ENCODE measurements at regions not wholly inside any gene's neighbourhood (a gene's known extent, or its start where the extent isn't known, plus 50 kb on each side); places are given as distances from the start of the nearest gene placed in this dataset.

DNA sequence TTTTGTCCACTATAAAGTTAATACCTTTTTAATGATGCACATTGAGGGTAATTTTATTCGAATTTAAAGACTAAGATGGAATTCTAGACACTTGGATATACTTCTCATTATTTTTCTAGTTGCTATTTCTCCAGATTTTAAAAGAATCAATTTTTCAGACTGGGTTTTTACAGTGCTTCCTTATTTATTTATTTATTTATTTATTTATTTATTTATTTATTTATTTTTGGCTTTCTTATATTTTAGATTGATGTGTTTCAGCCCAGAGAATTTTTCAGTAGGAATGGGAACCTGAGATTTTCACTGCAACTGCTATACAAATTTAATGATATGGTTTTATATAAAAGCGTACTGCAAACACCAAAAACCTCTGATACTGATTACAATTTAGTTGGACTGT, 448.7 kb downstream of the ZPLD1 start:
- H4K20me1 ChIP-seq (ENCODE audit: insufficient read depth, low read length), result no peaks in the 10 kb centered on the region
- no peak overlapping the region for H3K9ac ChIP-seq (ENCODE audit: low read length)
- no peak for DNase-seq
- TF ChIP-seq, protein P1, sequence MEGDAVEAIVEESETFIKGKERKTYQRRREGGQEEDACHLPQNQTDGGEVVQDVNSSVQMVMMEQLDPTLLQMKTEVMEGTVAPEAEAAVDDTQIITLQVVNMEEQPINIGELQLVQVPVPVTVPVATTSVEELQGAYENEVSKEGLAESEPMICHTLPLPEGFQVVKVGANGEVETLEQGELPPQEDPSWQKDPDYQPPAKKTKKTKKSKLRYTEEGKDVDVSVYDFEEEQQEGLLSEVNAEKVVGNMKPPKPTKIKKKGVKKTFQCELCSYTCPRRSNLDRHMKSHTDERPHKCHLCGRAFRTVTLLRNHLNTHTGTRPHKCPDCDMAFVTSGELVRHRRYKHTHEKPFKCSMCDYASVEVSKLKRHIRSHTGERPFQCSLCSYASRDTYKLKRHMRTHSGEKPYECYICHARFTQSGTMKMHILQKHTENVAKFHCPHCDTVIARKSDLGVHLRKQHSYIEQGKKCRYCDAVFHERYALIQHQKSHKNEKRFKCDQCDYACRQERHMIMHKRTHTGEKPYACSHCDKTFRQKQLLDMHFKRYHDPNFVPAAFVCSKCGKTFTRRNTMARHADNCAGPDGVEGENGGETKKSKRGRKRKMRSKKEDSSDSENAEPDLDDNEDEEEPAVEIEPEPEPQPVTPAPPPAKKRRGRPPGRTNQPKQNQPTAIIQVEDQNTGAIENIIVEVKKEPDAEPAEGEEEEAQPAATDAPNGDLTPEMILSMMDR (IDR thresholded peaks at IDR 0.05; ENCODE audit: low read length), result no peak
- TF ChIP-seq EZH2phosphoT487 (IDR thresholded peaks at IDR 0.05; ENCODE audit: low read length) (no peak), EZH2 (optimal IDR thresholded peaks at IDR 0.05; ENCODE audit: low read depth, low read length) (no peak)
- no peaks in the 10 kb centered on the region for H3K9me3 ChIP-seq (replicated peaks; ENCODE audit: insufficient read depth, low read length)
- H3K79me2 ChIP-seq (ENCODE audit: low read length), result no peaks in the 10 kb centered on the region
- no peaks in the 10 kb centered on the region for H3K27me3 ChIP-seq (replicated peaks; ENCODE audit: insufficient read depth, low read length)
- no peak overlapping the region for H3K27ac ChIP-seq (ENCODE audit: low read length)
- no peak overlapping the region for H2AFZ ChIP-seq (ENCODE audit: low read length)
- no peak overlapping the region for H3K4me2 ChIP-seq (ENCODE audit: low read depth, low read length)
- no peaks in the 10 kb centered on the region for H3K4me1 ChIP-seq (ENCODE audit: low read length)
- H3K9me2 ChIP-seq (replicated peaks; ENCODE audit: insufficient read depth, low read length), result no peaks in the 10 kb centered on the region
- no peaks in the 10 kb centered on the region for H3K36me3 ChIP-seq (replicated peaks; ENCODE audit: insufficient read depth, low read length)
- H3K4me3 ChIP-seq (ENCODE audit: low read length), result no peak overlapping the region
- H3F3A ChIP-seq (ENCODE audit: insufficient read depth, low read length), result no peaks in the 10 kb centered on the region

DNA sequence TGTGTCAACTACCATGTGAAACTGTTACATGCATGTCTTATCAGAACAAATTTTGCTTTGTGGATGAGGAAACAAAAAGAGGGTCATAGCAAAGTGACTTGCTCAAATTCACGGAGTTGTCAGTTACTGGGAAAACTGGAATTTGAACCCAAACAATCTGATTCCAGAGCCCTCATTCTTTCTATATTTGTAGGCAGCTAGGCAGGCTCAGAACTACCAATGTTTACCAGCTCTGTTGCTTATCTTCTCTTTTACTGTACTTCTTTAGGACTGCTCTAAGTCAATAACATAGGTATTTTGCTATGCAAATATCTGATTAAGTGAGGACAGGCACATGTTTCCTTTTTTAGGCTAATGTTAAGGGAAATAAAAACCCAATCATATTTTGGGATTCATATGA, 450.5 kb downstream of the ZPLD1 start:
- no peaks in the 10 kb centered on the region for H4K20me1 ChIP-seq (ENCODE audit: insufficient read depth, low read length)
- no peaks in the 10 kb centered on the region for H3K9me3 ChIP-seq (replicated peaks; ENCODE audit: insufficient read depth, low read length)
- H3K4me3 ChIP-seq (ENCODE audit: low read length), result no peak overlapping the region
- no peaks in the 10 kb centered on the region for H3K9me2 ChIP-seq (replicated peaks; ENCODE audit: insufficient read depth, low read length)
- no peak overlapping the region for H2AFZ ChIP-seq (ENCODE audit: low read length)
- H3K27ac ChIP-seq (ENCODE audit: low read length), result no peak overlapping the region
- DNase-seq, result no peak
- H3K9ac ChIP-seq (ENCODE audit: low read length), result no peak overlapping the region
- H3F3A ChIP-seq (ENCODE audit: insufficient read depth, low read length), result no peaks in the 10 kb centered on the region
- no peak overlapping the region for H3K4me2 ChIP-seq (ENCODE audit: low read depth, low read length)
- H3K36me3 ChIP-seq (replicated peaks; ENCODE audit: insufficient read depth, low read length), result no peaks in the 10 kb centered on the region
- H3K4me1 ChIP-seq (ENCODE audit: low read length), result no peaks in the 10 kb centered on the region
- no peak for TF ChIP-seq EZH2 (optimal IDR thresholded peaks at IDR 0.05; ENCODE audit: low read depth, low read length)
- no peak for TF ChIP-seq EZH2phosphoT487 (IDR thresholded peaks at IDR 0.05; ENCODE audit: low read length)
- TF ChIP-seq, protein P1 (IDR thresholded peaks at IDR 0.05; ENCODE audit: low read length), result no peak
- no peaks in the 10 kb centered on the region for H3K79me2 ChIP-seq (ENCODE audit: low read length)
- H3K27me3 ChIP-seq (replicated peaks; ENCODE audit: insufficient read depth, low read length), result no peaks in the 10 kb centered on the region

DNA sequence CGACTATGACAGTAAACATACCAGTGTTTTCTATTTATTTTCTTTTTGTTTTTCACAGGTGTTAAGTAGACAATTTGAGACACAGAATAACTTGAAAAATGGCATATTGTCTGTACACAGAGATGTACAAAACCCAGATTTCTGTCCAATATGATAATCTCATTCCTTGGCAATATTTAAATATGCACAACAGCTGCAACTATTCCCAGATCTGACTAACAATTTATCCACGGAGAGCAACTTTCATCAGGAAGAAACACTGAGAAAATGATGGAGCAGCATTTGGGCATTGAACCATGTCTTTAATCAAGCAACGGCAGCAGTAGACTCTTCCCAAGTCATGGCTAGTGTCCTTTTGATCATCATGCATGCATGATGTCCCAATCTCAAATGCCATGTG, 452.6 kb downstream of the ZPLD1 start:
- no peak overlapping the region for H2AFZ ChIP-seq (ENCODE audit: low read length)
- TF ChIP-seq EZH2 (optimal IDR thresholded peaks at IDR 0.05; ENCODE audit: low read depth, low read length), result no peak
- no peak for TF ChIP-seq EZH2phosphoT487 (IDR thresholded peaks at IDR 0.05; ENCODE audit: low read length)
- TF ChIP-seq, protein P1 (IDR thresholded peaks at IDR 0.05; ENCODE audit: low read length), result no peak
- H3K9me2 ChIP-seq (replicated peaks; ENCODE audit: insufficient read depth, low read length), result no peaks in the 10 kb centered on the region
- H3K27me3 ChIP-seq (replicated peaks; ENCODE audit: insufficient read depth, low read length), result no peaks in the 10 kb centered on the region
- H3K4me2 ChIP-seq (ENCODE audit: low read depth, low read length), result no peak overlapping the region
- no peaks in the 10 kb centered on the region for H3K4me1 ChIP-seq (ENCODE audit: low read length)
- H3K79me2 ChIP-seq (ENCODE audit: low read length), result no peaks in the 10 kb centered on the region
- no peak overlapping the region for H3K27ac ChIP-seq (ENCODE audit: low read length)
- H3K4me3 ChIP-seq (ENCODE audit: low read length), result no peak overlapping the region
- H3K9ac ChIP-seq (ENCODE audit: low read length), result no peak overlapping the region
- DNase-seq, result no peak
- no peaks in the 10 kb centered on the region for H3K36me3 ChIP-seq (replicated peaks; ENCODE audit: insufficient read depth, low read length)
- H3K9me3 ChIP-seq (replicated peaks; ENCODE audit: insufficient read depth, low read length), result no peaks in the 10 kb centered on the region
- H3F3A ChIP-seq (ENCODE audit: insufficient read depth, low read length), result no peaks in the 10 kb centered on the region
- H4K20me1 ChIP-seq (ENCODE audit: insufficient read depth, low read length), result no peaks in the 10 kb centered on the region

Measured in MM.1S (cell line).